ENCODE measurements at regions not wholly inside any gene's neighbourhood (a gene's known extent, or its start where the extent isn't known, plus 50 kb on each side); places are given as distances from the start of the nearest gene placed in this dataset.

GRCh38 chr6:144395826-144396225 is 110.7 kb downstream of the UTRN start:
- no peaks in the 10 kb centered on the region for H3K27me3 ChIP-seq (ENCODE audit: control insufficient read depth, insufficient read depth, low read length)
- CTCF ChIA-PET = no interaction called here
- H3K9me3 ChIP-seq (ENCODE audit: control insufficient read depth, insufficient read depth, low read length) = peaks cover 7% of the 10 kb centered on the region; the same call in 1 of the 2 replicates
- H3K4me3 ChIP-seq (ENCODE audit: low read depth, low read length) = no peak overlapping the region
- POLR2A ChIA-PET = no interaction called here
- no peak for TF ChIP-seq CTCF (IDR thresholded peaks at IDR 0.05; ENCODE audit: low read depth, low read length)
- no peak for DNase-seq (ENCODE audit: low read depth, low spot score)
- H3K27ac ChIP-seq (ENCODE audit: low read depth, low read length) = no peak overlapping the region

DNA sequence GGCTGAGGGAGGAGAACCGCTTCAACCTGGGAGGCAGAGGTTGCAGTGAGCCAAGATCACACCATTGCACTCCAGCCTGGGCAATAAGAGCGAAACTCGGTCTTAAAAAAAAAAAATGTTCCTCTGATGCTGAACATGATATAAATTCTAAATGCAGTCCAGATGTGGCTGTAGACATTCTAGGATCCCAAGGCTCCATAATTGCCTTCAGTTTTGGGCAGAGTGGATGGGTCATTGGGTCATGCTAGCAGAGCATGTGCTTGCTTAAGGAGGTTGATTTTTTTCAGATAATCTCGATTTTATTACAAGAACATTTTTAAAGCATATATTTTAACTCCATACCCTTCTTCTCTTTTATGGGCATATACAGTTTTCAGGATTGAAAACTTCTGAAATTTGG is 112.0 kb downstream of the UTRN start:
- no peaks in the 10 kb centered on the region for H3K27me3 ChIP-seq (ENCODE audit: control insufficient read depth, insufficient read depth, low read length)
- no peak overlapping the region for H3K4me3 ChIP-seq (ENCODE audit: low read depth, low read length)
- no peak overlapping the region for H3K27ac ChIP-seq (ENCODE audit: low read depth, low read length)
- TF ChIP-seq CTCF (IDR thresholded peaks at IDR 0.05; ENCODE audit: low read depth, low read length) = no peak
- CTCF ChIA-PET = no interaction called here
- DNase-seq (ENCODE audit: low read depth, low spot score) = no peak
- POLR2A ChIA-PET = no interaction called here
- peaks cover 7% of the 10 kb centered on the region; the same call in 1 of the 2 replicates for H3K9me3 ChIP-seq (ENCODE audit: control insufficient read depth, insufficient read depth, low read length)

- Histone ChIP-seq H3K9me3 (ENCODE audit: control insufficient read depth, insufficient read depth, low read length) (peaks cover 7% of the 10 kb centered on the region; the same call in 1 of the 2 replicates), H3K27ac (ENCODE audit: low read depth, low read length) (no peak overlapping the region), H3K4me3 (ENCODE audit: low read depth, low read length) (no peak overlapping the region), H3K27me3 (ENCODE audit: control insufficient read depth, insufficient read depth, low read length) (no peaks in the 10 kb centered on the region)
- TF ChIP-seq CTCF (IDR thresholded peaks at IDR 0.05; ENCODE audit: low read depth, low read length) = no peak
- CTCF ChIA-PET = no interaction called here
- no peak for DNase-seq (ENCODE audit: low read depth, low spot score)
- POLR2A ChIA-PET = no interaction called here
Observed at GRCh38 chr6:144400321-144400720, 115.2 kb downstream of the UTRN start.

DNA sequence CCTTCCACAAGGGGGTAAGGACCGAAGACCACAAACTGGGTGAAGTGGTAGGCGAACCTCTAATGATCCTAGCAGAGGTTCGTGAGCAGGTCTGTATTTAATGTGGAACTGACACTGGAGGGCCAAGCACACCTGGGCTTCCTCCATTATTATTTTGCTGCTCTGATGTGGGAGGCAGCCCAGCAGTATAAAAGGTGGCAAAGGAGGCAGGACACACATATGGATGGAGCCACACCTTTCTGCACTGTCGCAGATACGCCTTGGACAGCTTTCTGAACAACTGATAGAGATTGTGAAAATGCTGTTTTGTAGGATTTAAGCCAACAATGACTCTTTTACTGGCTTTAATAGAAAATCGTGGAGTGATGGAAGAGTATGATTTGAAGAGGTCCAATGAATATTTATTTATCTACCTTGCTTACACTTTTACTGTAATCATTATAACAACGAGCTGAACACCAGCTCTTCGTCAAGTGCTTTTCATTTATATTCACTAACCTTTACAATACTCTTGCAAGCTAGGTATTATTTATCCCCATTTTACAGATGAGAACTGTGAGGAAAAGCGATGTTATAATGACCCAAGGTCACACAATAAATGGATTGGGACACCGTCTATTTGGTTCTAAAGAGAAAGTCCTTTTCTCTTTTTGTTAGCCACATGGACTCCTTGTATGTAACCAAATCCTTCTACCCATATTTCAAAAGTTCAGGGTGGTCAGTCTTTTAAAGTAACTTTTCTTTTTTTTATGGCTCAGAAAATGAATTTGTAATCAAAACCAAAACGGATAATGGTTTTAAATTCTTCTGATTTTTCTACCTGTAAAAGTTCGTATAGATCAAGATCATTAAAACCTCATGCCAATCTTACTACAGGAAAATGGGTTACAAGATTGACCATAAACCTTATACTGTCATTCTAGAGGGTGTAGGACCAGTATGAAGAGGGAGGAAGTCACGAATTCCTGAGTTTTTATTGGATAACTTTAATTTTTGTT is 116.9 kb downstream of the UTRN start:
- H3K4me3 ChIP-seq (ENCODE audit: low read depth, low read length) = no peak overlapping the region
- TF ChIP-seq CTCF (IDR thresholded peaks at IDR 0.05; ENCODE audit: low read depth, low read length) = no peak
- no peak for DNase-seq (ENCODE audit: low read depth, low spot score)
- no peaks in the 10 kb centered on the region for H3K27me3 ChIP-seq (ENCODE audit: control insufficient read depth, insufficient read depth, low read length)
- H3K9me3 ChIP-seq (ENCODE audit: control insufficient read depth, insufficient read depth, low read length) = peaks cover 7% of the 10 kb centered on the region; the same call in 1 of the 2 replicates
- ChIA-PET POLR2A (no interaction called here), CTCF (no interaction called here)
- no peak overlapping the region for H3K27ac ChIP-seq (ENCODE audit: low read depth, low read length)

DNA sequence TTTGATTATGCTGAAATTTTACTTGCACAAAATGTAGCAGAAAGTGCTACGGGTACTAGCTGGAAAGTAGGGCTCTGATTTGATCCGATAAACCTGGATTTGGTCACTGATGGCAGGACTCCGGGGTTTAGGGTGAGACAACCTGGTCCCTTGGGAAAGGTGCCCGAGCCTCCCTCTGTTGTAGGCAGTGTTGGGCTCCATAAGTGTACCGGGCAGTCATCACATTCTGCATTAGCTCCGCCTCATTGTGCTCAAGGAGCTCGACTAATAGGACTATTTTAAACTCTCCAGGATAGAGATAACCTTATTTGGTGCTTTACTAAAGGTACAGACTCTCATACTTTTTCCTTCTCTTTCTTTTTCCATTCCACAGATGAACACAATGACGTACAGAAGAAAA is 117.6 kb downstream of the UTRN start:
- Histone ChIP-seq H3K27ac (ENCODE audit: low read depth, low read length) (no peak overlapping the region), H3K4me3 (ENCODE audit: low read depth, low read length) (no peak overlapping the region), H3K9me3 (ENCODE audit: control insufficient read depth, insufficient read depth, low read length) (peaks cover 5% of the 10 kb centered on the region; the same call in 1 of the 2 replicates), H3K27me3 (ENCODE audit: control insufficient read depth, insufficient read depth, low read length) (no peaks in the 10 kb centered on the region)
- POLR2A ChIA-PET = no interaction called here
- DNase-seq (ENCODE audit: low read depth, low spot score) = no peak
- CTCF ChIA-PET = no interaction called here
- no peak for TF ChIP-seq CTCF (IDR thresholded peaks at IDR 0.05; ENCODE audit: low read depth, low read length)

Measured in AG04450 (cell line).